NCI-H2171 treated with DMSO at 0.1 percent for 48 hours (cell line): ENCODE measurements at regions not wholly inside any gene's neighbourhood (a gene's known extent, or its start where the extent isn't known, plus 50 kb on each side); places are given as distances from the start of the nearest gene placed in this dataset.
A peak's percentile ranks its signal among the peaks of the same experiment; 100 is the strongest.

Experiments used
- DNase-seq: peaks from one replicate; lab custom pipeline; 2025; lab: John Stamatoyannopoulos, UW

DNA sequence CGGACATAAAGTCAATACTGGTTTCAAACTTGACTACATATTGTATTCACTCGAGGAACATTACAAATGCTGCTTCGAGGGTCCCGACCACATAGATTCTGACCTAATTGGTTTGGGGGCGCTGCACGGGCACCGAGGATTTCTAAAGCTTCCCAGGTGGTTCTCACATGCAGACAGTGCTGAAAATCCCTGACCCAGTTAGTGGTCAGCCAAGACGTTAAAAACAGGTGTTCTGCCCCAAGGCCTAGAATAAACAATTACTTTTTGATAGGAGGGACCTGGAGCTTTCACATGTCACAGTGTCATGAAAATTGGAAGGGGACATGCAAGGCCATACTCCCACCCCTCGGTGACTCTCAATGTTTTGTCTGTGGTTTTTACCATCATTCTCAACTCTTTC, 368.9 kb downstream of the RNF144A start:
- no peak for DNase-seq

DNA sequence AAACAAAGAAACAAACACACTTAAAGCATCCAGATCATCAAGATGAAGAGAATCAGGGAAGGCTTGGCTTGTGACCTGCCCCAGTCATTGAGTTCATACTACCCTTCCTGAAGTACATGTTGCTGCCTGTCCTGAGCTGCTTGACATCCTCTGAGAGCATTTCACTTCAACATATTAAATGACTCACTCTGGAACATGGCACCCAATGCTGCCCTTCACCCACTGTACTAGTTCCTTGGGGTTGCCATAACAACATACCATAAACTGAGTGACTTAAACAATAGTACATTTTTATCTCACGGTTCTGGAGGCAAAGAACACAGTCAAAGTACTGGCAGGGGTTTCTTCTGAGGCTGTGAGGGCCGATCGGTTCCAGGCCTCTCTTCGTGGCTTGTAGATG, 371.3 kb downstream of the RNF144A start:
- DNase-seq = no peak

DNA sequence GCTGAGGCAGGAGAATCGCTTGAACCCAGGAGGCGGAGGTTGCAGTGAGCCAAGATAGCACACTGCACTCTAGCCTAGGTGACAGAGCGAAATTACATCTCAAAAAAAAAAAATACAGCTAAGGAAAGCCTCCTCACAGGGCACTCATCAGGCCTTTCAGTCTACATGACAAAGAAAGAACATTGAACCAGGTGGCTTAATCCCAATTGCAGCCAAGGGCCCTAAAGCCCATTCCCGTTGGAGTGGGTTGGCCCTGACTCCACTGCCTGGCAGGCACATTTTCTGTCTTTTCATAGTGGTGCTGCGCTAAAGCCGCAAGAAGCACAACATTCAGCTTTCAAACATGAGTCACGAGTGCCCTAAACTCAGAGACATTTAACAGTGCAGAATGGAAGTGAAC, 372.5 kb downstream of the RNF144A start:
- DNase-seq = no peak

DNA sequence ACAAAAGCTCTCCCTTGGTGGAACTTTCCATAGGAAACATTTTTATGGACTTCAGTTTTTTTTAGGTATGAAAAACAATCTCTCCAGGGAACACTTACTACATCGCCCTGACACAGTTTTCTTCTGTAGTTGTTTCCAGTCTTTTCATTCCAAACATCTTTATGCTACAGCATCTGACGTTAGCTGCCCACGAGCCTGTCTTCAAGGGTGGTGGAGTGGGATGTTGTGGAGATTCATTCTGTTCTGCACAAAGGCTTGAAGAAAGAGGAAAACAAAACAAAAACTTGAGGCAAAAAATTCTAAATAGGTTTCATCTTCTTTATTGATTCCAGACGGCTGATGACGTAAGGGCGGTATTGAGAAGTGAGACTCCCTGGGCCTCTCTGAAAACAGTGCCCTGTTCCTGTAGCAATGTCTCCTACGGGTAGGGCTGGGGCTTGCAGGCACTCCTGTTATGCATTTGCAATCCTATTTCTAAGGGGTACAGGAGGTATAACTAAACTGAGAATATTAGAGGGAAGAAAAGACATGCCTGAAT, 375.0 kb downstream of the RNF144A start:
- DNase-seq = no peak

DNA sequence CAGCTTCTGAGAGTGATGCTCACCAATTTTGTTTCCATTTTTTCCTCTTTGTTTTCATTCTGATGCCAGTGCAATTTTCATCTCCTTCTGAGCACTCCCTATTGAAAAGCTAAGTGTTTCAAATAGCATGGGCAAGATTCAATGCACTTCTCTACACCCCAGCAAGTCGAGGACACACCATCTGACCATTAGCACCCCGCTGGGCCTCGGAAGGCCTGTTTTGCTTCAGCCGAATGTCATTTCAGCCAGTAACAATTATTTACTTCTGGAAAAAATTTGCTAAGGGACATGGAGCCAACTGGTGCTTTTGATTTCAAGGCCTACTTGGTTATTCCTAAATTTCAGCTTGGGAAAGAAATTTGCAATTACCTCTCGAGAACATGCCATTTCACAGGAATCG, 392.4 kb downstream of the RNF144A start:
- DNase-seq = no peak

DNA sequence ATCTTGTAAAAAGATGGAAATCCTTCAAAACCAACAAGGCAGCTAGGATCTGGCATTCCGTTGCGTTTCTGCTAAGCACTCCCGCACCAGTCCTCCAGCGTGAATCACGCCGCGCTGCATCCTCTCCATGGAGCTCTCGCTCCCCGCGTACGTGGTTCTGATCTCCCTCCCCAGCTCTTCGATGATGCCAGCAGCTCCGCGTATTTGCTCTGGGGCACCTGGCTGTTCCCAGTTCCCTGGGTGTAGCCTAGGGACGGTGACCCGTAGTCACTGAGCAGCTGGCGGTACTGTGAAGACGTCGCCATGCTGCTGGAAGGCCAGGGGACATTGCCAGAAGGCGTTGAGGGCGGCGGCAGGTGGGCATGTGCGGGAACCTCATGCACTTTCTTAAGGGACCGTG, 407.5 kb downstream of the RNF144A start:
- no peak for DNase-seq

DNA sequence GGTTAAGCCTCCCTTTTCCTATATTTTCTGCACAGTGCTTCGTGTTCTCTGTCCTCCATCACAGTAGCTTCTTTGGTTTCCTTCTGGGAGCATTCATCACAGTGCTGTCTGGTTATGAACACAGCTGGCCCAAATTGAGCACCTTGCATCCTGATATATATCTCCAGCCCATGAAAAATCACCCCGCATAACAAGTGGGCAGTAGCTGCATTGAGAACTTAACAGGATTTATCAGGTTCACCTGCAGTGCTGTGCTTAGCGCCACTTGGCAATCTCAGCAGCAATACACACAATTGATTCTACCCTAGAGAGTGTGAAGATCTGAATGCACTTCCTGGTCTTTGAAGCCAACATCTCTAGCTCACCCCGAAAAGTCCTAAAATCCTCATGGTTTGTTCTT, 408.0 kb downstream of the RNF144A start:
- no peak for DNase-seq

DNA sequence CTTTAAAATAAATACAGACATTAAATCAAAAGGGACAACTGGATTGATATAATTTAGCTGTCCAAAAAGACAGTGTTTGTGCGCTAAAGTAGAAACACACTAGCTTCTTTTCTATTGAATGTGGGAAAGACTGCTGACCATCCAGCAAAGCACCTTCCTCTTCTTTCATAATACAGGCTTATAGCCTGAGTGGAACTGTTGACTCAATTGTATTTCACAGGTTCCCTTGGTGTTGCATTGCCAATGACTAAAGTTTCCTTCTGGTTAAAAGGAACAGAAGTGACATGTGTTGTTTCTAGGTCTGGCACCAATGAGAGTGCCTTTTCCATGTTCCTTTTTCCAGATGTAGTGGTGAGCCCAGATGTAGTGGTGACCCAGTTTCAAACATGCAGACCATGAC, 412.3 kb downstream of the RNF144A start:
- no peak for DNase-seq

DNA sequence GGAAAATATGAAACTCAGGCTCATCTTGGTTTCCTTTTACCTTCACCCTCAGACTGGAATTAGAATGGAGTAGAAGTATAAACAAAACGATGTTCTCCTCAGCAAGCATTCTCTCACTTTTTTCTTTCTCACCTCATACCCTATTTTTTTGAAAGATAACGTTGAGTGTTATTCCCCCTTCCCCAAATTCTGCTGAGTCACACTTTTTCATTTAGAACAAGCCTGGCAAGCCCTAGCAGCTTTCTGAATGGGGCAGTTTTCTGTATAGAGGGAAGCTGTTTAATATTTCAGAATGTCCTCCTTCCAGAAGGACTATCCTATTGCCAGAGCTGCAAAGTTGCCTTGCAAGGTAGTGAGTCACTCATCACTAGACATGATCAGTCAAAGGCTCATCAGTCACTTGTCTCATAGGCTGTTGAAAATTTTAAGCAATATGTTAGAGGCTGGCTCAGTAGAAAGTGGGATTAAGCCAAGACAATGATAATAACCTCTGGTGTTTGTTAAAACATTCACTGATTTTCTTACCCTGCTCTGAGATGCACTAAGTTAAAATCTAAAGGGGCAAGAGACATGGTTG, 416.1 kb downstream of the RNF144A start:
- DNase-seq = no peak

DNA sequence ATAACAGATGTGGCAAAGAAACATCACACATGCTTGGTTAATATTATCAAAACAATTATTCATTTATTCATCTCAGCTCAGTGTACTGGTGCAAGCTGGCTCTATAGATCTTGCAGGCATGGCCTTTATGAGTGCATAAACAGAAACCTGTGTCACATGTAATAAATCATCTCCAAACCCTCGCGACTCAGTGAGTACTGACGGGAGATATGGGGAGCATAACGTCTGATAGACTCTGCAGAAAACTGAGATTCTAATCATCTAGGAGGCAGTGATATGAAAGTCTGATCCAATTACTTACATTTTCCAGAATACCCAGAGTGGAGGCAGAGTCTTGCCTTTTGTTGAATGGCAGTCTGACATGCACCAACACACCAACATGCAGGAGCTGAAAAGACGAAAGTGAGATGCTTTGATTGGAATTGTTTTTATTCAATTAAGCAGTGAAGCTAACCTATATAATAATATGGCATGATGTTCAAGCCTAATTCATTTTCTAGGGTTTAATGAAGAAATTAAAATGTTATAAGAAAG, 416.8 kb downstream of the RNF144A start:
- peak; percentile 12 for DNase-seq

DNA sequence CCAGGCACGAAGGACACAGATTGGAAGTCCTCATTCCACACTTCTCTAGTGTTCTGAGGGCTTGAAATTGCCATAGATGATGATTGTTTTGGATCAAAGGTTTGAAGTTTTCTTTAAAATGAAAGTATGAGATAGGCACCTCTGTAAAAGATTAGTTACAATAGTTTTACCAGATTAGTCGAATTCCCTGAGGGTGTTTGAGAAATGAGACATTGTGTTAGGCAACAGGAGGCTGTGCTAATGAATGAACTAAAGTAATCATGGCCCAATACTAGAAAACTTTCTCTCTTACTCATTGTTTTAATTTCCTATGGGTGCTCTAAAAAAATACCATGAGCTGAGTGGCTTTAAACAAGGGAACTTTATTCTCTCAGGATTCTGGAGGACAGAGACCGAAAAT, 421.7 kb downstream of the RNF144A start:
- no peak for DNase-seq

DNA sequence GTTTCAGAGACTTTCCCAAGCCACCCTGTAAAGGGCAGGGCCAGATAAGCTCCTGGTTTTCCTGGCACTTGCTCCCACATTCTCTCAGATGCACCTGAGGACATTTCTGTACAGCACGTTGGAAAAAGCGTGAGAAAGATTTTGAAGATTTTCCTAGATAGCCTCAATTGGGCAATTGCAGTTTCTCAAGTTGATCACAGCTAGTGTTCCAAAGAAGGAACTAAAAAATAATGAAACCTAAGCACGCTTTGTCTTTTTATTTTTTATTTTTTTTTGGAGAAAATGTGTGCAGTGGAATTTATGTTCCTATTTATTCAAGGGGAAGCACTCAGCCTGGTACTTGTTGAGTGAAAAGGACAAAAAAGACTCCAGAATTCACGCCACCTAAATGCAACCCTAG, 429.1 kb downstream of the RNF144A start:
- no peak for DNase-seq

DNA sequence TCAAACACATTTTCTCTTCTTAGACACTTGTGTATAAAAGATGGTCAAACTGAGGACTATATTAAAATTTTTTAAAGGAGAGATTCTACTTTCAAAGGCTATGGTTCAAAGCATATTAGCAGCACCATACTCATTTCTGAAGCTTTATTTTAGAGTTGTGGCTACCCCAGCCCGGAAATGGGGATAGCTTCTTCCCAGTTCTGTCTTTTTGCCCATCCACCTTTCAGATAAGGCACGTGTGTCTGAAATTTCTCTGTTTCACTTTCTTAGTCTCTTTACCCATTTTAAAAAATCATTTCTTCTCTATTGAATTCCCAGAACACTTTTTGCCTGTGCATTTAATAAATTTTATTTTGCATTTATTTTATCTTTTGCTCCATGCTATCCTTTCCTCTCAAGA, 431.5 kb downstream of the RNF144A start:
- DNase-seq = no peak

DNA sequence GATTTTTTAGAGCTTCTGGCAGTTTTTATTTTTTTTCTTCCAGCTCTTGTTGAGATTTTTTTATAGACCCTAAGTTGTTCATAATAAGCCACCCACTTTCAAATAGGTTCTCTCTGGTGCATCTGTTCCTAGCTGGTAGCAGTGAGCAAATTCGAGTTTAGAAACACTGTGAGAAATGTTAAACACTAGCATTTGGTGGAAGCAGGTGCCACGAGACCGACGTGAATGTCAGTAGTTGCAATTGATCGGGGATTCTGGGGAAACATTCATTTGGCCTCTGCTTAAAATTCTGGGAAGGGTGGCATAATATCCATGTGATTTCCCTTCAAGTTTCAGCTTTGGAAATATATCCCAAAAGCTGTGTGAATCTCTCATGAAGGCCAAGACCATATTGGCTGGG, 435.0 kb downstream of the RNF144A start:
- no peak for DNase-seq

DNA sequence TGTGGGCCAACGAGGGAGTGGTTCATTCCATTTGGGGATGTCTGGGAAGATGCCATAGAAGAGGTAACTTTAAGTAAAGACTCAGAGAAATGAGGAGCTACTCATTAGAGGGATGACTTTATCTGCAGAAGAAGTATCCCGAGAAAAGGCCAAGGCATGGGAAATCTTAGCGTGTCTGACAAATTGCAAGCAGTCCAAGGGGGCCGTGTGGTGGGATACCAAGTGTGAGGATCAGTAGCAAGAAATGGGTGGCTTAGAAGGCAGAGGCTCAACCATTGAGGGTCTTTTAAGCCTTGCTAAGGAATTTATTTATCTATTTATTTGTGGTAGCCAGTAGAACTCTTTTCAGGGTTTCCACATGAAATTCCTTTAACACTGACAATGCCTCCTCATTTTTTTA, 436.4 kb downstream of the RNF144A start:
- DNase-seq = no peak

DNA sequence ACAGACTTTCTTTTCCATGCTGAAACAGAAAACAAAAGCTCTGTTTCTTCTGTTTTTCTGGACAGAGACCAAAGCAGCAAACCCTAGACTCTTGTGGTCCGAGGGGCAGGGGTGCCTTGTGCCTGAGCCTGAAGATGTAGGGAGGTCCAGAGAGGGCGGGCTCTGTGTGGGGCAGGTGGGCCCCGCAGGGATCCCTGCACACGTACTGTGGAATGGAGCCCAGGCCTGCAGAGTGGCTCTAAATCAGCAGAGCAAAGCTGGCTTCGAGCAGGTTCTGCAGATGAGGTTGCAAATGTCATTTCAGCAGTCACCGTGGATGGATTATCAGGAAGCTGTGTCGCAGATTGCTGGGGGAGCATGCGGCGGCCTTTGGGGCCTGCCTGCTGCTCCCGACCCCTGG, 438.6 kb downstream of the RNF144A start:
- no peak for DNase-seq

DNA sequence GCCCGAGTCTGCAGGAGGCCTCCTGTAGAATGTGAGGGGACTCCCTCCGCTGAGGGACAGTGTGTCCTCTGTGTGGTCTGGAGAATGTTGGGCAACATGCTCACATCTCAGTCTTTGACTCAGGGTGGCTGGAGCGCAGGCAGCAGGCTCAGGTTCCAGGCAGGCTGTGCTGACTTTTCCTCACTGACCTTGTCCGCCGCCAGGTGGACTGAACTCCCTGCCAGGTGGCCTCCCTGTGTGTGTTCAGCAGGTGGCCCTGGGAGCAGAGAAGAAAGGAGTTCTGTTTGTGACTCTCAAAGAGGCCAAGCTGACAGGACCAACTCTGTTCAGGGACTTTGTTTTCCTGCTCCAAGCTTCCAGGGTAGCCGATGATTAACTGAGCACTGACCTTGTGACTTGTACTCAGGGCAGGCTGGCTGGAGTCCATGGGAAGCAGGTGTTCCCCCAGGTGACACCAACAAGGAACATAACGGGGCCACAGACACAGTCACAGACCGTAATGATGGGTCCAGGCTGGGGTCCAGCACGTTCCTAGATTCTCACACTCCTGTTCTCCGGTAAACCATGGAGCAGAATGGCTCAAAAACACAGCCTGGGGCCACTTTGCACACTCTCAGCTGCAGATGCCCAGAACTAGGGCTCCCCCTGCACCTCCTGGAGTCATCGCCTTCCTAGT, 439.8 kb downstream of the RNF144A start:
- DNase-seq = no peak

DNA sequence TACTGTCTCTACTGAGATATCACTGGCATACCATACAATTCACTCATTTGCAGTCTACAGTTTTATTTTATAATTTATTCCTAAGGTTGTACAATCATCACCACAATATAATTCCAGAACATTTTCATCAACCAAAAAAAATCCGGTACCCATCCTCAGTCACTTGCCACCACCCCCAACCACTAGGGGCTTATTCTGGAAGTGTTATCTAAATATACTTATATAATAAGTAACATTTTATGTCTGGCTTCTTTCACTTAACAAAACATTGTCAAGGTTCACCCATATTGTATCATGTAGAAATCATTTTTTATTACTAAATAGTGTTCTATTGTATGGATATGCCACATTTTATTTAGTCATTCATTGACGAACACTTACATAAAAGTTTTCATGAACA, 440.8 kb downstream of the RNF144A start:
- DNase-seq = no peak

DNA sequence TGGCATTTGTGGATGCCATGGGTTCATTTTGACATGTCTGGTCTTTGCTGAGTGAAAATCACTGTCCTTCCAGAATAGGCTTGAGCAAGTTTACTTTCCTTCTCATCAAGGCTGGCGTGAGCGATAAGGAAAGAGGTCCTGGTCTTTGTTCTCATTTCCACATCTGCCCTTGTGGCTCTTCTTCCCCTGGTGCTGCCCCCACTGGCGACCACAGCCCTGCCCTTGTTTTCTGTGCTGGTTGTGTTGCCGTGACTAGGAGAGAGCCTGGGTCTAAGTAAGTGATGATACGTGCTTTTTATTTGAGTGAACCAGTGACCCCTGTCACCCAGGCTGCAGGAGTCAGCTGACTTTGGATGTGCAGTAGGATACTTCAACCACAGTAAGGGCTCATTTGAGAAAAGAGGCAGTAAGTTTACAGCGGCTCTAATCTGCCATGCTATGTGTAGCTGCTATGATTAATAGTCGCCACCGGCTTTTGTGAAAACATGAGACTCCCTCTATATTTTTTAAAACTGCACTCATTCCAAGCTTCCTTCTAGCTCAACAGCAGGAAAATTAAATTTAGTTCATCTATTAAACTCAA, 441.7 kb downstream of the RNF144A start:
- DNase-seq = no peak

DNA sequence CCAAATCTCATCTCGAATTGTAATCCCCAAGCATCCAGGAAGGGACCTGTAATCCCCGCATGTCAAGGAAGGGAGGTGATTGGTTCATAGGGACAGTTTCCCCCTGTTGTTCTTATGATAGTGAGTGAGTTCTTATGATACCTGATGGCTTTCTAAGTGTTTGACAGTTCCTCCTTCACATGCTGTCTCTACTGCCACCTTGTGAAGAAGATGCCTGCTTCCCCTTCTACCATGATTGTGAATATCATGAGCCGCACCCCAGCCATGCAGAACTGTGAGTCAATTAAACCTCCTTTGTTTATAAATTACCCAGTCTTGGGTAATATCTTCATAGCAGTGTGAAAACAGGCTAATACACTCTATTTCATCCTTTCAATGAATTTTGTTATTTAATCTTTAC, 446.7 kb downstream of the RNF144A start:
- DNase-seq = no peak

DNA sequence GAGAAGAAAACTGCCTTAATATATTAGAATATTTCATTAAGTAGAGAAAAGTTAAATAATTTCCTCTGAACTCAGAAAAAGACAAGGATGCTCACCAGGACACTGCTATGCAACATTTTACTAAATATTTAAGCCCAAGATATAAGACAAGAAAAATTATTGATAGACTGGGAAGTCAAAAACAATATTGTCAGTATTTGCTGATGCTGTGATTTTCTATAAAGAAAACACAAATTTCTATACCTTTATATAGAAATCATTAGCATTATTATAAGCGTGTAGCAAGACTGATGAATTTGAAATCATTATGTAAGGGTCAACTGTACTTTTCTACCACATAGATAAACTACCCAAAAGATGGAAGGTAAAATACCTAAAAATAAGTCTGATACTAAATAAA, 451.0 kb downstream of the RNF144A start:
- no peak for DNase-seq

DNA sequence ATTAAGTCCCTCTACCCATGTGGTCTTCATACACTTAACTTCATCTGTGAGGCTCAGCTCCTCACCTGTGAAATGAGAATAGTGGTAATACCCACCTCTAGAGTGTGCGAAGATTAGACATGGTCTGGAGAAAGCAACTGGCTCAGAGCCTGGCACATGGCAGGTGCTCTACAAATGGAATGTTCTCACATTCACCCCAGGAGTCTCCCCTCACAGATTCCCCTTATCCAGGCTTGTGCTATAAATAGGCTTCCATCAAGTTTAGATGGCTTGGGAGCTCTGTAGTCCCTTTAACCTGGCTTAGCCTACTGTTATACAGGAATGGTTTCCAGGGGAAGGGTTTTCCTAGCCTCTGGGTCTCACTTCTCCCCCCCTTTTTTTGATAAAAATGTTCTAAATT, 455.9 kb downstream of the RNF144A start:
- no peak for DNase-seq

DNA sequence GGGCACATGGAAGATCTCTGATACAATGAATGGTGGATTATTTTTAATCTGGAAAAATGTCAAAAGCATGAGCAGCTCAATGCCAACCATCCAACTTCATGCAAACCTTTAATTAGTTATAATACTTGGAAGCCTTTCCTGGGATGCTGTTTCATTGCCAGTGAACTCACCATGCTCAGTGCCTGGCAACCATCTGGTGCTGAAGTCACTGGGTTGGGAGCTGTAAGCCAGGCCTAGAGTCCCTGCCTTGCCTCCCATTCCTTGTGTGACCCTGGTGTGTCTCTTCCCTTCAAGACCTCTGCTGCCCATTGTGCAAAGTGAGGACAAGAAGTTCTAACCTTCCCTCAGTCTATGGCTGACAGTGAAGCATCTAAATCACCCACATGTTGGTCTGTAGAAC, 458.7 kb downstream of the RNF144A start:
- DNase-seq = peak; percentile 53
